NB4 (cell line): ENCODE measurements at regions not wholly inside any gene's neighbourhood (a gene's known extent, or its start where the extent isn't known, plus 50 kb on each side); places are given as distances from the start of the nearest gene placed in this dataset.

Experiments used
- DNase-seq: peaks from one replicate; pipeline ENCODE4 v3.0.0; 2010; ENCODE audit warnings: low read depth
- H3K4me3 ChIP-seq: one replicate; pipeline ENCODE4 v1.5.1; 2011; ENCODE audit warnings: mild to moderate bottlenecking, low read depth, low read length, moderate library complexity
- CTCF ChIP-seq: IDR thresholded peaks from one replicate; pipeline ENCODE4 v1.5.1; 2012; ENCODE audit warnings: low read depth, low read length
- MAX ChIP-seq: IDR thresholded peaks from 2 replicates; pipeline ENCODE4 v1.6.1; 2011; ENCODE audit warnings: low read depth, low read length
- MYC ChIP-seq: IDR thresholded peaks from 2 replicates; pipeline ENCODE4 v1.6.1; 2011; ENCODE audit warnings: low read depth, low read length
- POLR2A ChIP-seq: IDR thresholded peaks from 2 replicates; pipeline ENCODE4 v1.6.1; 2011; ENCODE audit warnings: mild to moderate bottlenecking; ENCODE audit not compliant: insufficient read length; ENCODE audit errors: extremely low read depth

GRCh38 chr13:44195245-44195644, 178.4 kb upstream of the SERP2 start:
- DNase-seq = no peak
- no peak overlapping the region for H3K4me3 ChIP-seq
- TF ChIP-seq POLR2A = no peak
- no peak for TF ChIP-seq CTCF
- TF ChIP-seq MYC = no peak
- TF ChIP-seq MAX = no peak

- no peak overlapping the region for H3K4me3 ChIP-seq
- TF ChIP-seq MYC (no peak), POLR2A (no peak), CTCF (no peak), MAX (no peak)
- no peak for DNase-seq
Measured at GRCh38 chr13:44196196-44196751, 177.3 kb upstream of the SERP2 start.

GRCh38 chr13:44197791-44198770, 175.5 kb upstream of the SERP2 start:
- no peak for TF ChIP-seq POLR2A
- TF ChIP-seq MYC = no peak
- TF ChIP-seq MAX = no peak
- TF ChIP-seq CTCF = no peak
- H3K4me3 ChIP-seq = no peak overlapping the region
- DNase-seq = no peak

- no peak overlapping the region for H3K4me3 ChIP-seq
- TF ChIP-seq POLR2A (no peak), MYC (no peak), CTCF (no peak), MAX (no peak)
- no peak for DNase-seq
Measured at GRCh38 chr13:44198826-44199225, 174.8 kb upstream of the SERP2 start.

GRCh38 chr13:44199627-44200207, 173.9 kb upstream of the SERP2 start:
- H3K4me3 ChIP-seq = no peak overlapping the region
- TF ChIP-seq POLR2A (no peak), CTCF (no peak), MYC (no peak), MAX (no peak)
- DNase-seq = no peak
